HEK293T (cell line): ENCODE measurements at regions not wholly inside any gene's neighbourhood (a gene's known extent, or its start where the extent isn't known, plus 50 kb on each side); places are given as distances from the start of the nearest gene placed in this dataset.
"Not testable (repeated sequence)": the region's sequence is repeated elsewhere in the genome, so short reads cannot be mapped to it uniquely, and the experiment has no call there.

Experiments
- CTCF ChIA-PET: fragments of 350-600 bp; formaldehyde crosslinking; extraction: SDS; loops from one replicate; lab custom pipeline; 2021; ENCODE audit warnings: antibody characterized with exemption, inconsistent platforms; lab: Yijun Ruan, JAX
- POLR2A ChIA-PET: fragments of 350-600 bp; formaldehyde crosslinking; extraction: SDS; loops from one replicate; lab custom pipeline; 2020; ENCODE audit warnings: antibody characterized with exemption, inconsistent platforms; lab: Yijun Ruan, JAX
- DNase-seq: peaks from one replicate; pipeline ENCODE4 v3.0.0; 2012; ENCODE audit warnings: mixed read lengths; ENCODE audit errors: extremely low spot score
- ARNT ChIP-seq: fragments of 450-650 bp; IDR thresholded peaks from 2 replicates; pipeline ENCODE4 v1.6.1; 2017; ENCODE audit warnings: mild to moderate bottlenecking
- BHLHE40 ChIP-seq: fragments of 450-650 bp; IDR thresholded peaks from 2 replicates; pipeline ENCODE4 v1.6.1; 2016; ENCODE audit warnings: mild to moderate bottlenecking, moderate library complexity, borderline replicate concordance
- CTBP1 ChIP-seq: fragments of 450-650 bp; IDR thresholded peaks from 2 replicates; pipeline ENCODE4 v1.6.1; 2016; ENCODE audit warnings: borderline replicate concordance
- ELF4 ChIP-seq: fragments of 450-650 bp; IDR thresholded peaks from 2 replicates; pipeline ENCODE4 v1.6.1; 2017; ENCODE audit warnings: antibody characterized with exemption
- FOXA1 ChIP-seq: fragments of 450-650 bp; IDR thresholded peaks from 2 replicates; pipeline ENCODE4 v1.6.1; 2016; ENCODE audit warnings: mild to moderate bottlenecking
- FOXK2 ChIP-seq: fragments of 450-650 bp; IDR thresholded peaks from 2 replicates; pipeline ENCODE4 v1.6.1; 2016; ENCODE audit warnings: mild to moderate bottlenecking
- FOXM1 ChIP-seq: fragments of 450-650 bp; IDR thresholded peaks from 2 replicates; pipeline ENCODE4 v1.6.1; 2017; ENCODE audit warnings: mild to moderate bottlenecking, borderline replicate concordance
- HDGF ChIP-seq: fragments of 450-650 bp; IDR thresholded peaks from 2 replicates; pipeline ENCODE4 v1.6.1; 2017; ENCODE audit warnings: antibody characterized with exemption, borderline replicate concordance
- L3MBTL2 ChIP-seq: fragments of 450-650 bp; conservative IDR thresholded peaks from 2 replicates; pipeline ENCODE4 v1.6.1; 2016; ENCODE audit warnings: mild to moderate bottlenecking
- LEF1 ChIP-seq: fragments of 450-650 bp; IDR thresholded peaks from 2 replicates; pipeline ENCODE4 v1.6.1; 2017; ENCODE audit warnings: mild to moderate bottlenecking, borderline replicate concordance
- NFRKB ChIP-seq: fragments of 450-650 bp; IDR thresholded peaks from 2 replicates; pipeline ENCODE4 v1.6.1; 2016; ENCODE audit warnings: mild to moderate bottlenecking, moderate library complexity
- SP1 ChIP-seq: fragments of 450-650 bp; IDR thresholded peaks from 2 replicates; pipeline ENCODE4 v1.6.1; 2017
- SUZ12 ChIP-seq: fragments of 450-650 bp; IDR thresholded peaks from 2 replicates; pipeline ENCODE4 v1.6.1; 2016; ENCODE audit warnings: mild to moderate bottlenecking
- TARDBP ChIP-seq: fragments of 450-650 bp; IDR thresholded peaks from 2 replicates; pipeline ENCODE4 v1.6.1; 2016
- ZNF384 ChIP-seq: fragments of 450-650 bp; IDR thresholded peaks from 2 replicates; pipeline ENCODE4 v1.6.1; 2016
- TF ChIP-seq, protein P1 (sequence below): fragments of 450-650 bp; IDR thresholded peaks from 2 replicates; pipeline ENCODE4 v1.6.1; 2016

DNA sequence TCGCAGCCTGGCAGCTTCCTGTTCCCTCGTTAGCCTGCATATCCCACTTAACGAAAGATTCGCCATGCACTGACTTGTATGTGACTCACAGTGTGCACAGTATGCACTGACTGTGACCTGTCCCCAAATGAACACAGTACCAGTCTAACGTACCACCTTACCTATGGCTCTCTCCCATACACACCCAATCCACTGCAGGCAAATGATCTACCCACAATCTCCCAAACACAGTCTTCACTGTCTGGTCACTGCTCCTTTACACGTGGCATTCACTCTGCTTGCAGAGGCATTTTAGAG lies 163.5 kb upstream of the EEA1 start:
- TF ChIP-seq SP1, result no peak
- TF ChIP-seq BHLHE40, result no peak
- no peak for TF ChIP-seq NFRKB
- no peak for TF ChIP-seq SUZ12
- TF ChIP-seq FOXM1, result no peak
- no peak for TF ChIP-seq FOXA1
- TF ChIP-seq ARNT, result no peak
- no peak for TF ChIP-seq LEF1
- no peak for TF ChIP-seq TARDBP
- no peak for TF ChIP-seq FOXK2
- TF ChIP-seq ZNF384, result no peak
- no peak for TF ChIP-seq HDGF
- TF ChIP-seq ELF4, result no peak
- TF ChIP-seq L3MBTL2, result no peak
- no peak for TF ChIP-seq CTBP1
- TF ChIP-seq, protein P1, sequence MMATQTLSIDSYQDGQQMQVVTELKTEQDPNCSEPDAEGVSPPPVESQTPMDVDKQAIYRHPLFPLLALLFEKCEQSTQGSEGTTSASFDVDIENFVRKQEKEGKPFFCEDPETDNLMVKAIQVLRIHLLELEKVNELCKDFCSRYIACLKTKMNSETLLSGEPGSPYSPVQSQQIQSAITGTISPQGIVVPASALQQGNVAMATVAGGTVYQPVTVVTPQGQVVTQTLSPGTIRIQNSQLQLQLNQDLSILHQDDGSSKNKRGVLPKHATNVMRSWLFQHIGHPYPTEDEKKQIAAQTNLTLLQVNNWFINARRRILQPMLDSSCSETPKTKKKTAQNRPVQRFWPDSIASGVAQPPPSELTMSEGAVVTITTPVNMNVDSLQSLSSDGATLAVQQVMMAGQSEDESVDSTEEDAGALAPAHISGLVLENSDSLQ, result no peak
- CTCF ChIA-PET, result interaction anchor here (1.1 kb wide), 1 partner anchor 89 kb away, joined by 3 read pairs; no protein-coding TSS in a partner anchor
- POLR2A ChIA-PET, result no interaction called here
- DNase-seq, result no peak

DNA sequence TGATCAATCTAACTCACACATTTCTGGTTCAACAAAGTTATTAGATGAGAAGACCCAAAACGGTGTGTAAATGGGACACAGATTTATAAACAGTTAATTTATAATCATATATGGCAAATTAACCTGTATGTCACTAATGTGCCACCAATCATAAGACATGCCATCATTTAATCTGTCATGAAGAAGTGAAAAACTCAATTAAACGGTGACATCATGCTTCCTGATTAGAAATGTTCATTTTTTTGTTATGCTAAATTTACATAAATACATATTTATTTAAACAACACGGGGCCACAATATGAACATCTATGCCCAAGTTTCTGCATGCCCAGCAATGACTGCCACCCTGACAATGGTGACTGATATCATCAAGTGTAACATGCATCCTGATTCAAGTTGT lies 164.1 kb upstream of the EEA1 start:
- DNase-seq, result no peak
- ChIA-PET POLR2A (no interaction called here), CTCF (interaction anchor here (1.1 kb wide), 1 partner anchor 90 kb away, joined by 3 read pairs; no protein-coding TSS in a partner anchor)
- TF ChIP-seq BHLHE40, result no peak
- TF ChIP-seq L3MBTL2, result no peak
- TF ChIP-seq CTBP1, result no peak
- no peak for TF ChIP-seq HDGF
- TF ChIP-seq FOXA1, result no peak
- no peak for TF ChIP-seq NFRKB
- no peak for TF ChIP-seq ELF4
- no peak for TF ChIP-seq SUZ12
- no peak for TF ChIP-seq SP1
- TF ChIP-seq ARNT, result no peak
- no peak for TF ChIP-seq ZNF384
- no peak for TF ChIP-seq TARDBP
- no peak for TF ChIP-seq LEF1
- no peak for TF ChIP-seq FOXM1
- no peak for TF ChIP-seq FOXK2
- TF ChIP-seq, protein P1, result no peak

DNA sequence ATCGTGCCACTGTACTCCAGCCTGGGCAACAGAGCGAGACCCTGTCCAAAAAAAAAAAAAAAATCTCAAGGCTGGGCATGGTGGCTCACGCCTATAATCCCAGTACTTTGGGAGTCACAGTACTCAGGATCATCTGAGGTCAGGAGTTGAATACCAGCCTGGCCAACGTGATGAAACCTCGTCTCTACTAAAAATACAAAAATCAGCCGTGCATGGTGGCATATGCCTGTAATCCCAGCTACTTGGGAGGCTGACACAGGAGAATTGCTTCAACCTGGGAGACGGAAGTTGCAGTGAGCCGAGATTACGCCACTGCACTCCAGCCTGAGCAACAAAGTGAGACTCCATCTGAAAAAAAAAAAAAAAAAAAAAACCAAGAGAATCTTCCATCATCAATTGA lies 165.1 kb upstream of the EEA1 start:
- CTCF ChIA-PET, POLR2A ChIA-PET, DNase-seq: not testable (repeated sequence)

DNA sequence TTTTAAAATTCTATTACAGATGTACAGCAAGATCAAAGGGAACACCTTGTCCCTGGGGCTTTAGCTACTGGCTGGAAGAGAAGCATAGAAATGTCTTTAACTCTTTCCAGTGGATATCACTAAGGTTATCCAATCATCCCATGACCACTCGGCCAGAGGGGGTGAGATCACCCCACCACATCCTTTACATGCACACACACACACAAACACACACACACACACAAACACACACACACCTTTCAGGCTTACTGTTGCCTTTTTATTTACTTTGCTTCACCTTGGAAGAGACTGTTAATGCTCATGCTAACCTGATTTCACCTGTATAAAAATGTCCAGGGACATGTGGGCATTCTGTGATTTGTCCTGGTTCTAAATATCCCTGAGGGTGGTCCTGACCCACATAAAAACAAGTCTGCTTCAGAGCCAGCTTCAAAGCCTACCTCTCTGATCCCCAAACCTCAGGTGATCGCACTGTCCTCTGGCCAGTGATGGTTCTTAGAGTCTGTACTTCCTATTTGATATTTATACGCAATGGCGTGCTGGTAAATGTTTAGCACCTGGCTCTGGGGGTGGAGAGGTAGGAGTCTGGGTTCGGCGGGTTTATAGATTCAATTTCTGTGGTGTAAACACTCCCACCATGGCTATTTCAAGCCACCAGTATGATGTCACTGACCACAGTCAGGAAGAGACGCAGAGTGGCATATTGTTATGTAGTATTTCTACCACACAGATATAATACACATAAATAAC lies 166.1 kb upstream of the EEA1 start:
- DNase-seq, result no peak
- ChIA-PET CTCF (interaction anchor here (0.6 kb wide), 1 partner anchor 29 kb away, joined by 4 read pairs; no protein-coding TSS in a partner anchor), POLR2A (no interaction called here)
- TF ChIP-seq SUZ12 (no peak), LEF1 (no peak), FOXM1 (no peak), CTBP1 (no peak), ZNF384 (no peak), BHLHE40 (no peak), HDGF (no peak)

DNA sequence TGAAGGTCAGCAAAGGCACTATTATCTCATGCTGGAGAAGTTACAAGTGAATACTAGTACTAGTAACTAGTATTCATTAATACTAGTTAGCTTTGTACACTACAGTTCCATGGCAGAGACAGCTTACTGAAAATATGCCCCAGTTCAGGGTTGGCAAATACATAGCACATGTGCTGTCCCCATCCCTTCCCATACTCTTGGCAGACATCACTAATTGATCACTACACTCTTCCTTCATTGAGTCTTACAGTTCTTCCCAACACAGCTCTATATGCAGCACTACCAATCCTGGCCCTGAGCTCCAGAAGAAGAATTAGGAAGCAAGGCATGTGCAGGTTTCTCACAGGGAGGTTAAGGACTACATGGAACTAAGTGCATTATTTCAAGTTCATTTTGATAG lies 168.3 kb upstream of the EEA1 start:
- CTCF ChIA-PET, result interaction anchor here (1.1 to 1.6 kb wide), 5 partner anchors 9 to 284 kb away, joined by 3 to 5 read pairs (median 4); no protein-coding TSS in a partner anchor
- TF ChIP-seq TARDBP (no peak), FOXM1 (no peak), CTBP1 (no peak), BHLHE40 (no peak), FOXA1 (no peak), L3MBTL2 (no peak), NFRKB (no peak), SP1 (no peak), SUZ12 (no peak), ELF4 (no peak), ZNF384 (no peak), HDGF (no peak), LEF1 (no peak), FOXK2 (no peak)
- TF ChIP-seq, protein P1, result no peak
- no peak for DNase-seq
- POLR2A ChIA-PET, result no interaction called here

DNA sequence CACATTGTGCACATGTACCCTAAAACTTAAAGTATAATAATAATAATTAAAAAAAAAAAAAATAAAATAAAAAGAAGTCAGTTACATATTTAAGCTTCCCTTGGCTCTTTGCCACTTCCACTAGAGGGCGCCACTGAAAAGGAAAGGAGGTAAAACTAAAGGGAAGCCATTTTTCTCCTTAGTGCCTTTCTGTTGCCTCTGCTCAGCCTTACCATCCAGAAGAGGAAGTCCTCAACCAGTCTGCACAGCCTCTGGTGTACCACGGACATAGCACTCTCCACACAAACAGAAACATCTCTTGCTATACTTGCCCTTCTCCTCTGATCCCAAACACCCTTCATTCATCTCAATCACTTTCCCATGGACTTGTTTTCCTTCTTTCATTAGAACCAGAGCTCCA lies 169.0 kb upstream of the EEA1 start:
- ChIA-PET CTCF (interaction anchor here (0.6 to 1.5 kb wide), 5 partner anchors 8 to 319 kb away, joined by 3 to 4 read pairs (median 3); no protein-coding TSS in a partner anchor), POLR2A (no interaction called here)
- TF ChIP-seq FOXM1 (no peak), ARNT (no peak), CTBP1 (no peak), HDGF (no peak), L3MBTL2 (no peak), ELF4 (no peak), FOXK2 (no peak), SUZ12 (no peak), NFRKB (no peak), ZNF384 (no peak), LEF1 (no peak), TARDBP (no peak), BHLHE40 (no peak)
- TF ChIP-seq, protein P1, result no peak
- DNase-seq, result peak; percentile 34
